Stomach smooth muscle (tissue), 2 donors: ENCODE measurements at regions not wholly inside any gene's neighbourhood (a gene's known extent, or its start where the extent isn't known, plus 50 kb on each side); places are given as distances from the start of the nearest gene placed in this dataset.

Experiments
- H3K27ac ChIP-seq: one replicate; pipeline ENCODE4 v1.7.0; 2013; ENCODE audit warnings: mild to moderate bottlenecking, low read length, inconsistent platforms
- H3K27me3 ChIP-seq, 2 donors: one replicate each; pipeline ENCODE4 v1.7.0; 2013; ENCODE audit warnings: low read length in 2 of 2; ENCODE audit not compliant: insufficient read depth in 2 of 2, control insufficient read depth in 1 of 2
- H3K36me3 ChIP-seq, 2 donors: one replicate each; pipeline ENCODE4 v1.7.0; 2013; ENCODE audit warnings: low read length in 2 of 2; ENCODE audit not compliant: control insufficient read depth in 2 of 2, insufficient read depth in 2 of 2
- H3K4me1 ChIP-seq: one replicate; pipeline ENCODE4 v1.7.0; 2013; ENCODE audit warnings: low read length; ENCODE audit not compliant: control insufficient read depth, insufficient read depth
- H3K4me3 ChIP-seq, 2 donors: one replicate each; pipeline ENCODE4 v1.7.0; 2013; ENCODE audit warnings: low read length in 2 of 2
- H3K9ac ChIP-seq, 2 donors: one replicate each; pipeline ENCODE4 v1.7.0; 2013; ENCODE audit warnings: low read length in 2 of 2, mild to moderate bottlenecking in 1 of 2
- H3K9me3 ChIP-seq, 2 donors: one replicate each; pipeline ENCODE4 v1.7.0; 2013; ENCODE audit warnings: low read length in 2 of 2; ENCODE audit not compliant: control insufficient read depth in 2 of 2
- donor health status: healthy.
- donor health status: Pancreatic carcinoma.

DNA sequence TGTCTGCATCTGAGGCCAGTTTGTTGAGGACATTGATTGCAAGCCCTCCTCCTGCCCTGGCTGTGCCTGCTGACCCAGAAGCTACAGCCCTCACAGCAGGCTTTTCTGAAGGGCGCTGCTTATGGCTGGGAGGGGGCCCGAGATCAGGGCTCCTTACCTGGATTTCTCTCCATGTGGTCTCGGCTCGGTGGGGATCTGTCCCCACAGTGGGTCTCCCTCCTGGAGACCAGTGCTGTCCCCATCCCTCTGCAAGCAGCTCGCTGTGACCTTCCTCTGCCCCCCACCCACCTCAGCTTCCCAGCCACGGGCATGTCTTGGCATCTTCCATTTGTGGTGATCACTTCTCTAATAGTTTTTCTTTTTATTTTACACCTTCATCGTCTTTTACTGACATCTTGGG lies 357.9 kb downstream of the IRX2 start:
- Histone ChIP-seq H3K36me3 (no peaks in the 10 kb centered on the region), H3K27ac (no peak overlapping the region), H3K9me3 (no peaks in the 10 kb centered on the region), H3K9ac (no peak overlapping the region), H3K4me1 (no peaks in the 10 kb centered on the region), H3K27me3 (peaks cover 0 to 2% of the 10 kb centered on the region in 2 donors), H3K4me3 (no peak overlapping the region)

DNA sequence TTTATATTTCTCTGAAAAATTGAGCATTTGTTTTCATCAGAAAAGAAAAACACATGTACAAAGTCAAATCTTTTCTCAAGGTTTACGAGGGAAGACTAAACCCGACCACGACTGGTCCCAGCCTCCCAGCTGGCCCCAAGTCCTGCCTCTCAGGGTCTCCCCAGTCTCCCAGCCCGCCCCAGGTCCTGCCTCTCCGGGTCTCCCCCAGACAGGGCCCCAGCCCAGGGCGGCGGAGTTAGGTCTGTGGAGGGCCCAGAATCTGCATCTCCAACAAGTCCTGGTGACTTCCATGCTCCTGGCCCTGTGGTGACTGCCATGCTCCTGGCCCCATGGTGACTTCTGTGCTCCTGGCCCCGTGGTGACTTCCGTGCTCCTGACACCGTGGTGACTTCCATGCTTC lies 359.9 kb downstream of the IRX2 start:
- Histone ChIP-seq H3K27me3 (peaks cover 0 to 2% of the 10 kb centered on the region in 2 donors), H3K4me1 (peaks cover 3% of the 10 kb centered on the region), H3K9ac (no peak overlapping the region), H3K9me3 (no peaks in the 10 kb centered on the region), H3K27ac (no peak overlapping the region), H3K36me3 (no peaks in the 10 kb centered on the region), H3K4me3 (no peak overlapping the region)

DNA sequence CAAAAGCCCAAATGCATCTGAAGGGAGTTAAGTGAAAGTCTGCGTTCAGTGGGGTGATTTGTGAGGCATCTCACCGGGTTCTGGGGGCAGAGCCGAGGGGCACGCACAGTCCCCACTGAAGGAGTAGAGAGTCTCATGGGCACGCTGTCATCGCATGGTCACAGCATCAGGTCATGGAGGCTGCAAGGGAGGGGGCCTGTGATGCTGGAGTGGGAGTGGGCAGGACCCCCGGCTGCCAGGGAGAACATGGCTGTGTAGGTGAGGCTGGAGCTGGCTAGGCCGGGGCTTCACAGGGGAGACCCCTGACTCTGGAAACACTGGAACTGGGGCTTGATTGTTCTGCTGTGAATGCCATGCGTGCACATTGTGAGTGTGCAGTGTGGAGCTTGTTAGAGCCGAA lies 360.5 kb downstream of the IRX2 start:
- Histone ChIP-seq H3K27me3 (peaks cover 0 to 2% of the 10 kb centered on the region in 2 donors), H3K4me1 (peaks cover 3% of the 10 kb centered on the region), H3K9ac (no peak overlapping the region), H3K4me3 (no peak overlapping the region), H3K27ac (no peak overlapping the region), H3K9me3 (no peaks in the 10 kb centered on the region), H3K36me3 (no peaks in the 10 kb centered on the region)

DNA sequence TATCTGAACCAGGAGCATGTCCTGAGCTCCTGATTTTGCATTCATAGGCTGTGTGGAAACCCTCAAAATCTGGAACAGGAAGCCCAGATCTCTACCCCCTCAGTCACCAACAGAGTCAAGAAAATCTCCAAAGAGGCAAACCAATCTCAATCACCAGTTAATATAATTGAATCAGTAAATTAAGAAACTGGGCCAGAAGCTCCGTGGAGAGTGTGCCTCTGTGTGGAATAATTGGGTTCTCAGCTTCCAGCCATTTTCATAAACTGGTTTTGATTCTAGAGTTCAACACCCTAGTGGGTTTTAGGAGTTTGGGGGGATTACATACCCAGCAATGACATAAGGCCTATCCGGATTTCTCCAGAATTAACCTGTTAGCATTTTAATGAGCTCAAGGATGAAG lies 362.9 kb downstream of the IRX2 start:
- peak overlapping the region in 1 of 2 donors; percentile 62 for H3K4me3 ChIP-seq

DNA sequence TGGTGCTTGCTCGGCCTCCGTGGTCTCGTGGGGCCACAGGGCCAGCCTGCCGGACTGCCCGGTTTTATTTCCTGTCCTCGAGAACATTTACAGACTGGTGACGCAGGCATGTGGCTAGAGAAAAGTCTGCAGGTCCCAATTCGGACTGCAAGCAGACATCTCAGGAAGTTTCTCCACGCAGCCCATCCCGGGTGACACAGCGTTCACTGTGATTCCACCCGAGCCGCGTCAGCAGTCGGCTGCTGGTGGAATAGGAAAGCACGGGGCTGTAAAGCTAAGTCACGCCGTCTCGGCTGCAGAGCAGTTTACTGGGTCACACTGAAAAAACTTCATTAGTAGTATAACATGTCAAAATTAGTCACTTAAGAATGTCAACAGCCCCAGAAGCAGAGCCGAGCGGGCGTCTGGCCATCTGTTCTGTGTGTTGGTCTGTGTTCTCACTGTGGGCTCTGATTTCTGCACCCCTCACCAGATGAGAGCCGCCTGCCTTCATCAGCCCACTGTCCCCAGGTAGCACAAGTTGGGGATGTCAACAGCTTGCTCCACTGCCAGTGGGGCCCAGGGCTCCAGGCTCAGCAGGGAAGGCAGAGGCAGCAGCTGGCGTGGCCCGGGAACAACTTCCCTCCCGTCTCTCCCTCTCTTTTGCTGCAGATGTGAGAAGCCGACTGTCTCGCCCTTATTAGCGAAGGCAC lies 363.7 kb downstream of the IRX2 start:
- Histone ChIP-seq H3K4me1 (peaks cover 3% of the 10 kb centered on the region), H3K4me3 (peak overlapping the region in 1 of 2 donors; percentile 62), H3K27ac (no peak overlapping the region), H3K9ac (no peak overlapping the region), H3K9me3 (no peaks in the 10 kb centered on the region), H3K27me3 (peaks cover 0 to 2% of the 10 kb centered on the region in 2 donors), H3K36me3 (no peaks in the 10 kb centered on the region)

More for the DNA sequence above, 362.9 kb downstream of the IRX2 start:
- Histone ChIP-seq H3K27me3 (peaks cover 0 to 2% of the 10 kb centered on the region in 2 donors), H3K9ac (no peak overlapping the region), H3K4me1 (peaks cover 3% of the 10 kb centered on the region), H3K36me3 (no peaks in the 10 kb centered on the region), H3K9me3 (no peaks in the 10 kb centered on the region), H3K27ac (no peak overlapping the region)

DNA sequence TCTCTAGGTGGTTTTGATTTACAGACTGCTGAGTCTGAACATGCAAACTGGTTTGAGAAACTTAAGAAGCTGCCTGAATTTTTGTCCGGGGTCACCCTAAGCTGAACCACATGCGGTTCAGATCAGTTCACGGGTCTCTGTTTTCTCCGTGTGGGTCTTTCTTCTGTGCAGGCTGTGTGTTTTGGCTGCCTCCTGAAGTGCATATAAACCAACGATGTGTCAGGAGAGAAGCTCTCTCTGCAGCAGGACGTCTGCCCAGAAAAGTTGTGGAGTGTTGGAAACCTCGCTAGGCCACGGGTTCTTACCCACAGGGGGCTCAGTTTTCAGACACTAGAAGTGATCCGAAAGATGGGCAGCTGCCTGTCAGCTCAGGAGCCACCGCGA lies 364.2 kb downstream of the IRX2 start:
- H3K27ac ChIP-seq, result no peak overlapping the region
- H3K4me1 ChIP-seq, result peaks cover 3% of the 10 kb centered on the region
- no peak overlapping the region for H3K9ac ChIP-seq
- no peaks in the 10 kb centered on the region for H3K36me3 ChIP-seq
- peak overlapping the region in 1 of 2 donors; percentile 62 for H3K4me3 ChIP-seq
- H3K9me3 ChIP-seq, result no peaks in the 10 kb centered on the region
- peaks cover 0 to 2% of the 10 kb centered on the region in 2 donors for H3K27me3 ChIP-seq

DNA sequence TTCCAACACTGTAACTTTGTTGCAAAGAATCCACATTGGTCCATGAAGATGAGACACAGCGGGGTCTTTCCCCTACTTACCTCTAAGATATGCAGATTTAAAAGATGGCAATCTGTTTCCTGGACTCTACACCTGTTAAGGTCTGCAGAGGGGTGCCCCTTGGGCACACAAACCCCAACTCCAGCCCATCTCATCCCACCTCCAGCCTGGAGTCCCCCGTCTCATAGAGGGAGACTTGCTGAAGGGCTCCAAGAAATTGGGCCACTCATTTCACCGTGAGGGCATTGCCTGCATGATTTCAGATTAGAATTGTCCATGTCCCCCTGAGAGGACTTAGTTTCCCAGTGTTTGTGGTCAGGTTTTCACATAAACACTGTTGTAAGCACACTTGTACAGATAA lies 365.7 kb downstream of the IRX2 start:
- H3K9me3 ChIP-seq, result no peaks in the 10 kb centered on the region
- no peaks in the 10 kb centered on the region for H3K36me3 ChIP-seq
- no peak overlapping the region for H3K9ac ChIP-seq
- no peak overlapping the region for H3K4me3 ChIP-seq
- H3K4me1 ChIP-seq, result peaks cover 3% of the 10 kb centered on the region
- peaks cover 0 to 3% of the 10 kb centered on the region in 2 donors for H3K27me3 ChIP-seq
- no peak overlapping the region for H3K27ac ChIP-seq

DNA sequence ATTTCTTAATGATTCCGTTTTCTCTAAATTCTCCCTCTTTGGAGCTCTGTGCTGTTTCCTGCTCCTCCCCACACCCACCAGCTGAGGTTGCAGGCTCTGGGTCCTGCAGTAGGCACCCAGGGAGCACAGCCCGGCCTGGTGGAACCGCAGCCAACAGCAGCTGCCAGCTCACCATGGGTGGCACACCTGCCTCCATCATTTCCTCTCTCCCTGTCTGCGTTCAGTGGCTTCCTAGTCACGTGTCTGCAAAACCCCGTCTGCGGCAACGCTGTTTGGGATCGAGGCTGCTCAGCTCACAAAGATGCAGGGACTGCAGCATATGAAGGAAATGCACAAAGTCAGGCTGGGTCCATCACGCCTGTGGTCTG lies 367.8 kb downstream of the IRX2 start:
- no peak overlapping the region for H3K4me3 ChIP-seq
- no peak overlapping the region for H3K27ac ChIP-seq
- H3K9ac ChIP-seq, result no peak overlapping the region
- peaks cover 3% of the 10 kb centered on the region for H3K4me1 ChIP-seq
- H3K36me3 ChIP-seq, result no peaks in the 10 kb centered on the region
- H3K9me3 ChIP-seq, result no peaks in the 10 kb centered on the region
- peaks cover 0 to 3% of the 10 kb centered on the region in 2 donors for H3K27me3 ChIP-seq

DNA sequence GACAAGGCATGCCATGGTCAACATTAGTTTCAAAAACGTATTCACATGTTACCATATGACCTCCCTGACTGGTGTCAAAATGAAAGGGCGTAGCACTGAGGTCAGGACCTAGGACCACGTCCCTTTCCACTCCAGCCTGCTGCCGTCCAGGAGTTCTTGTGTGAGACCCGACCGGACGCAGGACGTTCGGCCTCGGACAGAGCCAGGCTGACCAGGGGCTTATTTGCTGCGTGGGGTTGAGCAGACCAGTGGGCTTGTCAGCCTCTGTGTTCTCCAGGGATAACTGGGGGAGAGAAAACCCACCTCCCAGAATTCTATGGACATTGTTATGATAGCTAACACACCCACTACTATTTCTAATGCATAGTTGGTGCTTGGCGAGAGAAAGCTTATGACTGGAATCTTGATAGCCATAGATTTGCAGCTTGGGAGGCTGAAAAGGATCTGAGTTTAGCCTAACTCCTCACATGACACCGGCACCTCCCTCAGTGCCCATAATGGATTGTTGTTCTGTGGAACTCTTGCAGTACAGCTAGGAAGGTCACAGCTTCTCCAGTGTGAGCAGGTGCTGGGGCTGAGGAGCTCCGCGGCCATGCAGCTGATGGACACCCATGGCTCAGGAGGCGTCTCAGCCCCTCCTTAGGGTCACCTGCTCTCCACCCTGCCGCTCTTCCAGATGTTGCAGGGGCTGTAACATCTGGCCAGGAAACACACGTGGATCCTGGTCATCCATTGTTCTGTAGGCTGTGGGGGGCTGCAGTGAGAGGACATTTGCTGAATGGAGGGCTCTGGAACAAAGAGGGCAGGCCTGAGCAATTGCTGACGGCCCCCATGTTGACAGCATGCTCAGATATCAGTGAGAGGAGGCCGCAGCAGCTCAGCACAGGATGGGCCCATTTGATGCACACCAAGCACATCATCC lies 368.4 kb downstream of the IRX2 start:
- no peaks in the 10 kb centered on the region for H3K9me3 ChIP-seq
- H3K4me3 ChIP-seq, result no peak overlapping the region
- no peak overlapping the region for H3K27ac ChIP-seq
- H3K36me3 ChIP-seq, result no peaks in the 10 kb centered on the region
- H3K4me1 ChIP-seq, result peaks cover 1% of the 10 kb centered on the region
- H3K27me3 ChIP-seq, result peaks cover 0 to 3% of the 10 kb centered on the region in 2 donors
- no peak overlapping the region for H3K9ac ChIP-seq

DNA sequence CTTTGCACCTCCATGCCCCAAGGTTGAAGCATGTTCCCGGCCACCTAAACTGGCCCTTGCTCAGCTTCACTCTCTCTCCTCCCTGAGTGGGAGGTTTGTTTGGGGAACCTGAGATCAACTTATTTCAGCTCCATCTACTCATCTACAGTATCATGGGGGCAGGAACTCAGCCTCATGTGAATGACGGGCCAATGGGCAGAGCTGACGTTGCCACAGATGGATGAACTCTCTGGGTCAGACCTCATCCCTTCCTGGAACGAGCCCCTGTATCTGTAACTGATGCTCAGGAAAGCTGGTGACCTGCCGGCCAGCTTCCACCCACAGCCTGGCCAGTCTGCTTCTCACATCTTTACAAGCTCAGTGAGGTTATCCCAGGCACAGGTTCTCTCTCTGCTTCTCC lies 369.6 kb downstream of the IRX2 start:
- no peaks in the 10 kb centered on the region for H3K9me3 ChIP-seq

DNA sequence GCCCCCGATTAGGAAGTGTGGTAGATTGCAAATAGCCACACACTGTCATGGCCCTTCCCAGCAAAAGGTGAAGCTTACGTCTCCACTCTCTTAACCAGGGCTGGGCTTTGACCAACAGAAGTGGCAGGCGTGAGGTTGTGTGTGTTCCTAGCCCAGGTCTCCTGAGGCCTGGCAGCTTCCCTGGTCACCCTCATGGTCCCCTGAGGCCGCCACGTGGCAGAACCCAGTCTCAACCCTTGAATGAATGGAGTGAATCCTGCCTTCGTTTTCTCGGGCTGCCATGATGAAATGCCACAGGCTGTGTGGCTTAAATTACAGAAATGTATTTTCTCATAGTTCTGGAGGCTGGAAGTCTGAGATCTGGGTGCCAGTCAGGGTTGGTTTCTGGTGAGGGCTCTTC lies 370.4 kb downstream of the IRX2 start:
- Histone ChIP-seq H3K27ac (no peak overlapping the region), H3K27me3 (peaks cover 0 to 3% of the 10 kb centered on the region in 2 donors), H3K36me3 (no peaks in the 10 kb centered on the region), H3K4me3 (no peak overlapping the region), H3K4me1 (no peaks in the 10 kb centered on the region), H3K9ac (no peak overlapping the region), H3K9me3 (no peaks in the 10 kb centered on the region)

More for the DNA sequence above, 369.6 kb downstream of the IRX2 start:
- Histone ChIP-seq H3K27me3 (peaks cover 0 to 3% of the 10 kb centered on the region in 2 donors), H3K27ac (no peak overlapping the region), H3K36me3 (no peaks in the 10 kb centered on the region), H3K4me1 (no peaks in the 10 kb centered on the region), H3K9ac (no peak overlapping the region), H3K4me3 (no peak overlapping the region)
